ENCODE measurements at regions not wholly inside any gene's neighbourhood (a gene's known extent, or its start where the extent isn't known, plus 50 kb on each side); places are given as distances from the start of the nearest gene placed in this dataset.

DNA sequence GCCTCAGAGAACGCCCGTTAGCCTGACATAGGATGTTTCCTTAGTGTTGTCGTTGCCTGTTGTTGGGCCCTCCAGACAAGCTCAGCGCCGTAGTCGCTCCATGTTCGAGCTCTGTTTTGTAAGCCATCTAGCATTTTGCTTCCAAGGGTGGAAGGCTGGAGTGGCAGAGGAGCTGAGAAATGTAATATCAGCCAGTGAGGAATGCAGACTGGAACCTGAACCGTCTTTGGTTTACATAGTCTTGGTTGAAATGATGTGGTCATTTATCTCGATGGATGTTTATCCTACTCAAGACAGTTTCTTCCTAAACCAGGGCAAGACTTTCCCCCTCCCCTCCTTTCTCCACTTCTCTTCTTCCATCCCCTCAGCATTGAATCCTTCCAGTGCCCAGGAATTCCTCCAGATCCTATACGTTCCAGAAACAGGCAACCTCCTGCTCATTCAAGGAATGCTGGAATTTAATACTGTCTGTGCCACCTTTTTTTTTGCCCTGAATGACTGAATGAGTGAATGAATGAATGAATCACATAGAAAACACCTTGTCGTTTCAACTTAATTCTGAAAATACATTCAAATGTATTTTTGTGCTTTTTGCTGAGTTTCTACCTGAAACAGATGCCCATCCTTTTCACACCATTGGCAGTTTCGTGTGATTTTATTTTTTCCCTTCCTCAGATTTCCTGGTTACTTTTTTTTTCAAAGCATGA is 109.5 kb upstream of the MBNL2 start:
- DNase-seq = peak; percentile 57

DNA sequence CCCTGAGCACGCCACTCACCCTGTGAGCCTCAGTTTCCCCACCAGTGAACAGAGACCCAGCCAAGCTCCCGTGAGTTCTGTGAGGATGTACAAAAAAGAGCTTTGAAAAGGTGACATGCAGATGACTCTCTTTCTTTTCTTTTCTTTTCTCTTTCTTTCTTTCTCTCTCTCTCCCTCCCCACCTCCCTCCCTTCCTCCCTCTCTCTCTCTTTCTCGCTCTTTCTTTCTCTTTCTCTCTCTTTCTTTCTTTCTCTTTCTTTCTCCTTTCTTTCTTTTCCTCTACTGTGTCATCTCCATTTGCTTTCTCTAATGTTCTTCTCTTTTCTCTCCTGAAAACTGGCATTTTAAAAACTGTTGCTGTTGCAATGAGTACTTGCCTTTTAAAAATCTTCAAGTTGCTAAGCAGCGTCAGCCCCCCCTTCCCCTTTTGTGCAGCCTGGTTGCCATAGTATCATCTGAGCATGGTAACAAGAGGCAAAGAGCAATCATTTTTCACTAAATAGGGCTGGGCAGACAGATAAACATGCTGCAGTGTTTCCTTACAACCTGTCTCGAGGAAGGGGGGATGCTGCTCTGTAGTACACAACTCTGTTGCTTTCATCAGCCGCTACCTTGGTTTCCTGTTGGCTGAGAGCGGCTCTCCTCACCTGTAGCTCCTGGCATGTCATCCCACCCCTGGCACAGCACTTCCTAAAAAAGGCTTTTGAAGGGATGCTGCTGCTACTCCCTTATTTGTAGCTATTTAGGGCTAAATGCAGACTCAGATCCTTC is 108.7 kb upstream of the MBNL2 start:
- peak; percentile 58 for DNase-seq

DNA sequence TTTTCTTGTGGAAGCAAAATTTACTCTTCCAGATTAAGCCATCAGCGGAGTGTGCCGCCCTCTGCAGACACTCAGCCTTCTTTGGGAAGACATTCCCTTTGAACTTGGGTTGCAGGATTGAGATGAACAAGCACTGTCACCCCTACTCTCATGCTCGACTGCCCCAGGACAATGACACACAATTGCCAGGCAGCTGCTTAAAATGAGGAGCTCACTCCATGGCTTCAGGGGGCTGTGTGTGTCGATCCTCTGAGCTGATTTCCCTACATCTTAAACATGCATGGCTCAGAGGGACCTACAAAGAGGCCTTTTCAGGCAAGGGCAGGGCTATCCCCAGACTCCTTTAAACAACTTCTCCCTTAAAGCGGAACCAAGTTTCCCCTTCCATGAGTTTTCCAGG is 107.5 kb upstream of the MBNL2 start:
- DNase-seq = peak; percentile 70

DNA sequence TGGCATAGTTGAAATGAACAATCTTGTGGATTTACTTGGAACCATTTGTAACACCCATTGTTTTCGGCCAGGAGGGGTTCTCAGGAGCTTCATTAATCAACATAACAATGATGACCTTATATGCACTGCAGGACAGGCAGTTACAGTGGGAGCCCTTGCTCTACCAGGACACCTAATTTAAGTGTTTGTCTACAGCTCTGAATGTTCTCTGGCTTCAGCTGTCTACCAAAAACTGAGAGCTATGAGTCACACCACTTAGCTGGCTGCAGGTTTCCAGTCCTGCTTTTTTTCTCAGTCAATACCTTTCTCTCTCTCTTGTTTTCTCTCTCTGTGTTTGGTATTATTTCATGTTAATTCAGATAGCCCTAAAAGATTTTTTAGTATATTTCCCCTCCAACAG is 105.4 kb upstream of the MBNL2 start:
- peak; percentile 90 for DNase-seq

DNA sequence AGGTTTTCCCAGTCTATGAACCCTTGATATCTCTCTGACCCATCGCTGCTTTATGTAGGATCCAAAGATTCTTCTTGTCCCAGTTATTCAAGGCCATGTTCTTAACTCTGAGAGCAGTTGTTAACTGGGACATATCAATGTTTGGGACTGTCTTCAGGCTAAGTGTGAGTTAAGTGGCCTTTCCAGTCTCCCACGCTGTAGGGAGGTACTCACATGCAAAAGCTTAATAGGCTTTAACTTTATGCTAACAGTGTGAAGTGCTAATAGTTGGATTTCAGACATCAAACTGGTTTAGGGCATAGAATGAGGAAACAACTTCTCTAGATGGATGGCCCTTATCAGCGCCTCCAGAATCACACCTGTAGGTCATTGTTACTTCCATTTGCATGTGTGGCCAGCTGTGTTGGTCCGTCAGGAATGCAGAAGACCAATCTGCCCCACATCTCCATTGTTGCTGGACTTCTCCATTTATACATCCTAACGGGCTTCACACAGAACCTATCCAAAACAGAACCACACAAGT is 104.7 kb upstream of the MBNL2 start:
- DNase-seq = no peak

DNA sequence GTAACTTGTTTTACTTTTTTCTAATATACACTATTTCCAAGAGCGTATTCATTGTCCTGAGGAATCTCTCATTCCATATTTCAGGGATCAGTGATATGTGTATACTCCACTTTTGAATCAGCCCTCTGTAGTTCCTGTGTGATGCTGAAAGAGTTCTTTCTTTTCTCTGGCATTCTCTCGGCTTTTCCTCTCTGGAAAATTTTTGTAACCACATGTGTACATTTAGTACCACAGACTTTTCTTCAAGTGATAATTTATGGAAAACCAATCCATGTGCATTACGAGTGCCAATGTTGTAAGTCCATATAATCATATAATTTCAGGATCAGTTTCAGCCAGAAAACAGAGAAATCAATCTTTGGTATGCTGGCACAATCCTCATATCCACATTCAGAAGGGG is 102.2 kb upstream of the MBNL2 start:
- DNase-seq = no peak

DNA sequence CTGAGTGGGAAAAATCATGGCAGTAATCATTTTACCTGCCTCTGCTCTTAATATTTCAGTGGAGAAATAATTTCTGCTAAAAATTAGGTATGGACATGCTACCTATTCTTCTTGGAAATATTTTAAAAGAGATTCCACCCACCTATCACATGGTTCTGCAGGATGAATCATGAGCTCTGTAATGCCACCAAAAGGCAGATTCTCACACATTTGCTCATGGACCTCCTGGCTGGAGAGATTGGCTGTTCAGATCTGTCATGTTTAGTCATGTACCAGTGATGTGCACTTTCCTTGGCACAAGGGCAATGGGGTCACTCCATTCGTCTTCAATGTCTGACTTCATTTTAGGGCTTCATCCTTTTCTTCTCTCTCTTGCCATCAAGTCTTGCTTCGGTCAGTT is 101.8 kb upstream of the MBNL2 start:
- DNase-seq = no peak

DNA sequence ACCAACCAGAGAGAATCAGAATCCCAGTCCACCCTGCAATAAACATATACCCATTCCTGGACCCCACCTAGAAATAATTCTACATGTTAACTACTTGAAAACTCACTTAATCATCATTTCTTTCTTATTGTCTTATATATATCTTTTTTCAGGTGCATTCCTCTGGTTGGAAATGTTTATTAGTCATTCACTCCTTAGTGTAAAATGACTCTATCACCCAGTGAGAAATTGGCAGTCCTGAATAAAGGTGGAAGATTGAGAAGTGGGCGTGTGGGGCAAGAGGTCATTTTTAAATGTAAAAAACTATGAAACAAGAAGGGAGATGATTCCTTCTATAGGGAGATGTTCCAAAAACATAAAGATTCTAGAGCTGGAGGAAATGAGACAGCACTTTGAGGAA is 101.2 kb upstream of the MBNL2 start:
- no peak for DNase-seq

DNA sequence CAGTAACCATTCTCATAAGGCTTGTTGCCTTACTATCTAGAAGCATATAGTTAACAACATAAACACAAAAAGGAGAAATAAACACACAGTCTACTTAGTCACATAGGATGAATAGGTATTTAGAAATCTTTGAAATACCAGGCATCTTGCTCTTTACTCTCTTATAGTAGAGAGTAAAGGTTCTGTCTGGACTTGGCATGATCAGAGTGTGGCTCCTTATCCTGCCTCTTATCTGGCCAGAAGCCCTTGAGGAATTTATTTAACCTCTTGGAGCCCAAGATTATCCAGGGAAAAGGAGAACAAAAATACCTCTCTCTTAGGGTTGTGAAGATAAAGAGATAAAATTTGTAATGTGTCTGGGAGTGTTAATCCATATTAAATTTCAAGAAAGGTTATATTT is 100.2 kb upstream of the MBNL2 start:
- DNase-seq = no peak

DNA sequence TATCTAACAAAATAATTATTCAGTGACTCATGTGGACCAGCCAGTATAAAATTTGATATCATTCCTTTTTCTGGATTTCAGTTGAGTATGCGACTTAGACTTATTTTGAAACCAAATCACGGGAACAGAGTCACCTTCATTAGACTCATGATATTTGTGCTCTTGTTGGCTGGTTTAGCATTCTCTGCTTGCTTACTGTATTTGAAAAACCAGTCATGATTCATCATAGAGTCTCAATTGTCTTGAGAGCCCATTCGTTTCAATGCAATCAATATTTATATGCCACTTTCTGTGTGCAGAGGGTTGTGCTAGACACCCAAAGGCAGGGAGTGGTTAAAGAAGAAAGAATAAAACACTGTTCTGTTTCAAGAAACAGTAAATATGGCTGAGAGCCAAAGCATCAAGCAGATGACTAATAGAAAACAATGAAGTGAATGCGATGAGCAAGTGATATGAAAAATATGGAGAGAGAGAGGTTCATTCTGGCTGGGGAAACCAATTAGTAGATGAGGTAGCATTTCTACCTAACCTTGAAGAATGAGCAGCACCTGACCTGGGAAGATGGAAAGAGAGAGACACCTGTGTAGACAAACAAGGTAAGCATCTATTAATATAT is 99.6 kb upstream of the MBNL2 start:
- peak; percentile 10 for DNase-seq

DNA sequence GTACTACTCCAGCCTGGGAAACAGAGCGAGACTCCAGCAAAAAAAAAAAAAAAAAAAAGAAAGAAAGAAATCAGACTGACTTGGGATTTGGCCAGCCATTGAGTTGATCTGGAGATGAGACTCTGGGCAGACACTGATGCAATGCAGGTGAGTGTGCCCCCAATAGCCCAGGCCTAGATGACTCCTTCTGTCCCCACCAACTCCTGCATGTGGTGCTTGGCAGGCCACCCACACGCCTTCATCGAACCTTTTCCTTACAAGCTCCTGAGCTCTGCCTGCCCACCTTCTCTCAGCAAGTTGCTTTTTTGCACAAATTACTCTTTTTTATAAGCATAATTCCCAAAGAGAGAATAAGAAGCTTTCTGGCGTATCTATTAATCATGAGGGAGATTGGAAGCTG is 97.9 kb upstream of the MBNL2 start:
- DNase-seq = no peak

DNA sequence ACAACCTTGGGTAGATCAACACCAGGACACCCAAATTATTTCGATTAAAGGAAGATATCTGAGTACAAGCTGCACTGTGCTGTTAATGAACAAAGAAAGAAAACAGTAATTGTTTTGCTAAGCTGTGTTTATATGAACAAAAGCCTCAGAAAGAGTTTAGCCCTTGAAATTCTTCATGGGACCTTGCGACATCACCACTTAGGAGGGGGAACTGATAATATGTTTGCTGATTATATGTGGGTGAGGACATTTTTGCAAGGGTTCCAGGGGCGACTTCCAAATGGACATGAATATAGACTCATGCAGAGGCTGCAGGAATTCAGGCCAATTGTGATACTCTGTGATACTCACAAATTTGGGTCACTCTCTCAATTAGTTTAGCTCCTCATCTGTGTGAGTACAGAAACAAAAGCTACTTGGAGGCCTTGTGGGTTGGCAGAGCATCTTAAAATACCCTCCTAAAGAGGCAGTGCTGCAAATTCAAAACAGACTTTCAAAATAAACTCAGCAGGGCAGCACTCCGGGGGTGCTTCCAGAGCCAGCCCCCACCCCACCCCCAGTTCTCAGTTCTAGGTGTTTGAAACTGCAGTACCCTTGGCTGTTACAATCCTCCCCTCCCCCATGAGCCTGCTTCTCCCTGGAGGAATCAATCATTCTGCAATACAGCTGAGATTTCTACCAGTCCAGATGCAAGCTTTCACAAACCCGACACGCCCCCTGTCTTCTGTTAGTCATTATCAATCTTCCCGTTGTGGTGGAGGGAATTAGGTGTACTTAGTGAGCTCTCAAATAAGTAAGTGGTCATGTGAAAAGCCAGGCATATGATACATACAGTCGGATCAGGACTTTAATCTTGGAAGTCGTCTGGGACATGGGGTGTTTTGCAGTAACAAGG is 97.0 kb upstream of the MBNL2 start:
- DNase-seq = peak; percentile 92

DNA sequence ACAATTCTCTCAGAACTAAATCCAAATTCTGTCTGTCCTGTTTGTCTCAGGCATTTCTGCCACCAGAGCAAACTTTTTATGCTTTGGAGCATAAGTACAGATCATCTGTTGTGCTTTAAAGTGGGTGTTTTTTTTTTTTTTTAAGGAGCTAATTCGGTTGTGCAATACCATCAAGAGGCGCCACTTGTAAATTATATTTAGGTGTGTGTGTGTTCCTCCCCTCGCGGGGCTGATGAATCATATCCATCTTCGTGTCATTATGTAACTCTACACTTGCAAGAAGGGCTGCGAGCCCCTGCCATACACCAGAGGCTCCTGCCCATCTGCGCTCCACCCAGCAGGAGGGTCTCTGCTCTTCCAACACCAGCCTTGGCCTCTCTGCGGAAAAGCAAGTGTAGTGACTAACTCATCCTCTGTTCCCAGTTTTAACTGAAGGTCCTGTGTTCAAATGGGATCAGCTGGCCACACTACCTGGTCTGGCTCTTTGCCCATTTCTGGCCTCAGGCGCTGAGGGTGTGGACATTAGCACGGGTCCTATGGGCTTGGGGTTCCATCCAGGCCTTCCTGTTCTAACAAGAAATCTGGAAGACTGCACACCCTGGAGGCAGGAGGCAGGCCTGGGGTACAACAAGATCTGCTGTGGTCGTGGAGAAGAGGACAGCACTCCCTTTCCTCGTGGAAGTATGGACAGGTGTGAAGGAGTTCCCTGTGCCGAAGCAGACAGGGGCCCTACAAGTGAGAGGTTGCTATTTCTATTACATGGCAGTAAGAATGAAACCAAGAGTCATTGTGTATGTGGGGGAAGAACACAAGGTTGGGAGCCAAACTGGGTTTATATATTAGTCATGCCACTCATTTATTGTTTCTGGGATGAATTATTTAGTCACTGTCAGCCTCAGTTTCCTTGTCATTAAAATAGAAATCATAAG is 96.1 kb upstream of the MBNL2 start:
- DNase-seq = peak; percentile 68

DNA sequence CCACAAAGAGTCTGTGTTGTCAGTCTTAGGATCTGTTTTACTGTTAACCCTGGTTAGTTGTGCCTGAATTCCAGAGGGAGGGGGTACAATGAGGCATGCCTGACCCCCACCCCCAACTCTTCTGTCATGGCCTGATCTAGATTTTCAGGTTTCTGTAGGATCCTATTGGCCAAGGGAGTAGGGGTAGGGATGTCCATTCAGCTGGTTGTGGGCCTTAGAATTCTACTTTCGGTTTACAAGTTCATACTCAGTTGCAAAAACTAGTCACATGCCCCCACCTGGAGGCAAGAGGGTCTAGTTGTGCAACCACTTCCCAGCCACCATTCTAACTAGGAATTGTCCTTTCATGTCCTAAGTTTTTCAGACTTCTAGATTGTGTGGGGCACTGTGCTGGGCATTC is 94.3 kb upstream of the MBNL2 start:
- peak; percentile 90 for DNase-seq

DNA sequence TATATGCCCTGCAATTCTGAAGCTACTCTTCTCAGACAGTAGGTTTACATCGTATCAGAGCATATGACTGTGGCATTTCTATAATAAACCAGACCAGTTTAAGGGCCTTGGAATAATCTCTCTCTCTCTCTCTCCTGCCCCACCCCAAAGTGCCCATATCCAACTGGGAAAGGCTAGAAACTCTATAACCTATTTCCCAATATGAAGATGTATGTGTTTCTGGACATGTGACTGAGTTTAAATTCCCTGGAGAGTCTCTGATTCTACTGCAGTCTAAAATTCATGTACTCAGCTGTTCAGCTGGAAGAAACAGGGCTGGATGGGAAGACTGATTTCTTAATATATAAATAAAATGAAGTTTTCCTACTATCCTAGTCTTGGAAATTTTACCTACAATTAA is 91.9 kb upstream of the MBNL2 start:
- DNase-seq = no peak

DNA sequence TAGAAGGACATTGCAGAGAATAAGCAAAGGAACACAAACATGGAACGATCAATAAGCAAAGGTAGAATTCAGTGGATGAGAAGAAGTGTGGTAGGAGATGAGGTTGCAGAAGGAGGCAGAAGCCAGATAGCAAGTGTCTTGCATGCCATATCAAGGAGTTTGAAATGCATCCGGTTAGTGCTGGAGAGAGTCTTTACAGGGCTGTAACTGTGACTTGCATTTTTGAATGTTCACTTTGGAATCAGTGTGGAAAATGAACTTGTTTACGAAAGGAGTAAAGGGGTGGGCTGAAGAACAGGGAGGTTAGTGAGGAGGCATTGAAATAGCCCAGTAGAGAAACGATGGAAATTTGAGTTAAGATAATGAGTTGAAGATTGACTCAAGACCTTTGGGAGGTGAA is 90.7 kb upstream of the MBNL2 start:
- DNase-seq = no peak

DNA sequence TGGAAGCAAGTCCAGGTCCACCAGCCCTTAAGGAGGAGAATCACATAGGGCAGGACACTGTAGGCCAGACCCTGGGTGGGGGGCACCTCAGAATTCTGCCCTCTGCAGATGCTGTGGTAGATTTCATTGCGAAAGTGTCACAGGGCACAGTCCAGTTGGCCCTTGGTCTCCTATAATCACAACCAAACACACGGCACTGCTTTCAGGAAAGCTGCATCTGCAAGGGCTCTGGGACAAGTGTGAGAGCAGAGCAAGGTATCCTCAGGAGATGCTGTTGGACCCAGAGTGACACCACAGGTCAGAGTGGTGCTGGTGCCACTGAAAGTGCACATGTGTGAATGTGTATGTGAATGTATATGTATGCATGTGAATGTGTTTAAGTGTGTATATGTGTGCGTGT is 88.6 kb upstream of the MBNL2 start:
- no peak for DNase-seq

DNA sequence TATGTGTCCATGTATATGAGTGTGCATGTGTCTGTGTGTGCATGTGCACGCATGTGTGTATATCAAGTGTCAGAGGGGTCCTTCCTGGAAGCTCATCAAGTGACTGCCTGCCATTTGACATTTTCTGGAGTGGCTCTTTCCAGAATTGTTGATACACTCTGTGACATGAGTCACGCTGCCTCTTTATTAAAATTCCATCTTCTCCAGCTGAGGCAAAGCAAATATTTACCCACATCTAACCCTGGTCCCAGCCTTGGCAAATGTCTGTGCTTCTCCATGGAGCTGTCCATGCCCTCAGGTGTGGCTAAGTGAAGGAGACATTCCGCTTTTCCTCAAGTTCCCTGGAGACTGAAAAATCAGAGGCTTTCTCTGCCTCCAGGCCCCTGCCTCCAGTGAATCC is 88.2 kb upstream of the MBNL2 start:
- DNase-seq = no peak

DNA sequence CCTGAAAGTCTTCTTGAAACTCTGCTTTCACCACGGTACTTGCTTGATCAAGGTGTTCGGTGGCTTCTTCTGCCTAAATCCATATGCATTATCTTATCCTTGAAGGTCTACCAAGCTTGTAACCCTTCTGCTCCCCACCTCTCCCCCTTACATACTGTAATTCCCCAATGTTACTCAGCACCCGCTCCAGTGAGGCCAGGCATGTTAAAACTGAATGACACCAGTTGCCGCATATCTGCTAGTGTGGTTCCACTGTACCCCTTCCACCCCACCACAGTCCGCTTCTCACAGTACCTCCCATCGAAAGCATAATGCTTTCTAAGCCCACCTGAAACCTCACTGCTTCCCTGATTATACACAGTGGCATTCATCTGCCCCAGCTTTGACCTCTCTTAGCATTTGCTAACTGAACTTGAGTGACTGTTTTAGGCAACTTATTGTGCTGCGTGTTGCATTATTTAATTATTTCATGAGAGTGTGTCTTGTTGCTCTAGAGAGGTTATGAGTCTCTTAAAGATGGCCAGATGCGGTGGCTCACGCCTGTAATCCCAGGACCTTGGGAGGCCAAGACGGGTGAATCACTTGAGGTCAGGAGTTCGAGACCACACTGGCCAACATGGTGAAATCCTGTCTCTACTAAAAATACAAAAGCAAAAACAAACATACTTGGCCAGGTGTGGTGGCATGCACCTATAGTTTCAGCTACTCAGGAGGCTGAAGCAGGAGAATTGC is 87.6 kb upstream of the MBNL2 start:
- no peak for DNase-seq

DNA sequence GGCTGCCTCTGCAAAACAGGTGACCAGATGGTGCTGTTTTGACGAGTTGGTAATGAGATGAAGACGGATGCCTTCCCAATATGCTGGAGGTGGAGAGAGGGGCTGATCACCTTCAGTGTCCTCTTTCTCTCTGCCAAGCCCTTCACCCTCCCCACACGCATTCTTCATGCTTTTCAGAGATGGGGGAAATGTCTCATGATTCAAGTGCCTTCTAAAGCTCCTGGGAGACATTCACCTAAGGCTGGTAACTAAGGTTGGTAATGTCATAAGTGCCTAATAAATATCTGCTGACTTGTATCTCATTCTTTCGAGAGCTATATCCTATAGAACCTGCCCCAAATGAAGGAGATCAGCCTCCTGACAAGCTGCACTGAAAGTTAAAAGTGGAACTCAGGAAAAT is 86.2 kb upstream of the MBNL2 start:
- DNase-seq = no peak

DNA sequence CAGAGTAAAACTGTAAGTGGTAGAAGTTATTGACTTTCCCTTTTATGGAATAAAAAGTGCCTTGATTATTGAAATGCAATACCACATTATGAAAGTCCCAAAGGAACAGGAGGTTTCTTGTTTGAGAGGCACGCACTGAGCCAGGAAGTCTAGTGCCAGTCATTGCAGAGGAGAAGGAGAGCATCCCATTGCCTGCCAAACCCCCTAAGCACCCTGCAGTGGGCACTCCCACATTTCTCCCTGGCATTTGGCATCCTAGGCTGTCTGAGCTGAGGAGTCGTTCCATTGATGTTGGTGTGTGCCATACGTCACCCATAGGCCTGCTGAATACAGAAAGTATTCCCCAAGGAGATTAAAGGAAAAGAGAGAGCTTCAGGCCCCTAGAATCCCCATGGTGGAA is 85.7 kb upstream of the MBNL2 start:
- DNase-seq = no peak
